Thyroid gland (tissue), 4 donors: ENCODE measurements at regions not wholly inside any gene's neighbourhood (a gene's known extent, or its start where the extent isn't known, plus 50 kb on each side); places are given as distances from the start of the nearest gene placed in this dataset.

Experiments used
- POLR2A ChIP-seq, 2 donors: fragments of 450-650 bp; IDR thresholded peaks; one replicate each; pipeline ENCODE4 v1.6.1; 2017; ENCODE audit warnings: antibody characterized with exemption in 2 of 2, mild to moderate bottlenecking in 2 of 2, moderate library complexity in 1 of 2
- TF ChIP-seq, protein P1 (sequence below), 6 experiments: fragments of 200-600 bp in 3 of 6; fragments of 450-650 bp in 3 of 6; sonication (generic) in 3 of 6; IDR thresholded peaks; one replicate each; pipeline ENCODE4 v1.5.1; 2016 to 2019; ENCODE audit warnings: antibody characterized with exemption in 6 of 6, mild to moderate bottlenecking in 2 of 6, inconsistent platforms in 1 of 6, moderate library complexity in 1 of 6

DNA sequence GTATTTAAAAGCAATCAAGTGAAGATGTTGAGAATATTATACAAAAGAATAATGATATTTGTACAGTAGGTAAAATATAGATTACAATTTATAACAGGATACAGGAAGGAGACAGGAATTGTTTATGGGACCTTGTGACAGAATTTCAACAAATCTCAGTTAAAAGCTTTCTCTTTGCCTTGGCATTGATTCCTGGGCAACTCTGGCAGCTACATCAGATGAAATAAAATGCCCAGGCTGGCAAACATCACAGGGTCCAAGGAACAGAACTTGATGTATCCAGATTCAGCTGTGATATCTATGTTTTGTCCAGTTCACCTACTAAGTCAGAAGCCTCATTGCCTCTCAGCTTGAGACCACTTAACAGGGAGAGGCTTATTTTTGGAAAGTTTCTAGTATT, 473.1 kb downstream of the MCTP2 start:
- TF ChIP-seq, protein P1, sequence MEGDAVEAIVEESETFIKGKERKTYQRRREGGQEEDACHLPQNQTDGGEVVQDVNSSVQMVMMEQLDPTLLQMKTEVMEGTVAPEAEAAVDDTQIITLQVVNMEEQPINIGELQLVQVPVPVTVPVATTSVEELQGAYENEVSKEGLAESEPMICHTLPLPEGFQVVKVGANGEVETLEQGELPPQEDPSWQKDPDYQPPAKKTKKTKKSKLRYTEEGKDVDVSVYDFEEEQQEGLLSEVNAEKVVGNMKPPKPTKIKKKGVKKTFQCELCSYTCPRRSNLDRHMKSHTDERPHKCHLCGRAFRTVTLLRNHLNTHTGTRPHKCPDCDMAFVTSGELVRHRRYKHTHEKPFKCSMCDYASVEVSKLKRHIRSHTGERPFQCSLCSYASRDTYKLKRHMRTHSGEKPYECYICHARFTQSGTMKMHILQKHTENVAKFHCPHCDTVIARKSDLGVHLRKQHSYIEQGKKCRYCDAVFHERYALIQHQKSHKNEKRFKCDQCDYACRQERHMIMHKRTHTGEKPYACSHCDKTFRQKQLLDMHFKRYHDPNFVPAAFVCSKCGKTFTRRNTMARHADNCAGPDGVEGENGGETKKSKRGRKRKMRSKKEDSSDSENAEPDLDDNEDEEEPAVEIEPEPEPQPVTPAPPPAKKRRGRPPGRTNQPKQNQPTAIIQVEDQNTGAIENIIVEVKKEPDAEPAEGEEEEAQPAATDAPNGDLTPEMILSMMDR (IDR thresholded peaks at IDR 0.05) = no peak
- no peak for TF ChIP-seq POLR2A (IDR thresholded peaks at IDR 0.05)
